ENCODE measurements at regions not wholly inside any gene's neighbourhood (a gene's known extent, or its start where the extent isn't known, plus 50 kb on each side); places are given as distances from the start of the nearest gene placed in this dataset.
"Not testable (repeated sequence)": the region's sequence is repeated elsewhere in the genome, so short reads cannot be mapped to it uniquely, and the experiment has no call there.

- DNase-seq (ENCODE audit: low read depth): peak; percentile 59
Measured at GRCh38 chr13:75178436-75178835, 303.5 kb downstream of the TBC1D4 start.

- peak; percentile 88 for DNase-seq (ENCODE audit: low read depth)
Measured at GRCh38 chr13:75175575-75175974, 306.4 kb downstream of the TBC1D4 start.

GRCh38 chr13:75175097-75175496 is 306.9 kb downstream of the TBC1D4 start:
- DNase-seq (ENCODE audit: low read depth): not testable (repeated sequence)

- peak; percentile 20 for DNase-seq (ENCODE audit: low read depth)
Measured at GRCh38 chr13:75174481-75174880, 307.5 kb downstream of the TBC1D4 start.

- DNase-seq (ENCODE audit: low read depth): peak; percentile 46
Measured at GRCh38 chr13:75173457-75174356, 308.3 kb downstream of the TBC1D4 start.

- no peak for DNase-seq (ENCODE audit: low read depth)
Measured at GRCh38 chr13:75170311-75170710, 311.7 kb downstream of the TBC1D4 start.

DNA sequence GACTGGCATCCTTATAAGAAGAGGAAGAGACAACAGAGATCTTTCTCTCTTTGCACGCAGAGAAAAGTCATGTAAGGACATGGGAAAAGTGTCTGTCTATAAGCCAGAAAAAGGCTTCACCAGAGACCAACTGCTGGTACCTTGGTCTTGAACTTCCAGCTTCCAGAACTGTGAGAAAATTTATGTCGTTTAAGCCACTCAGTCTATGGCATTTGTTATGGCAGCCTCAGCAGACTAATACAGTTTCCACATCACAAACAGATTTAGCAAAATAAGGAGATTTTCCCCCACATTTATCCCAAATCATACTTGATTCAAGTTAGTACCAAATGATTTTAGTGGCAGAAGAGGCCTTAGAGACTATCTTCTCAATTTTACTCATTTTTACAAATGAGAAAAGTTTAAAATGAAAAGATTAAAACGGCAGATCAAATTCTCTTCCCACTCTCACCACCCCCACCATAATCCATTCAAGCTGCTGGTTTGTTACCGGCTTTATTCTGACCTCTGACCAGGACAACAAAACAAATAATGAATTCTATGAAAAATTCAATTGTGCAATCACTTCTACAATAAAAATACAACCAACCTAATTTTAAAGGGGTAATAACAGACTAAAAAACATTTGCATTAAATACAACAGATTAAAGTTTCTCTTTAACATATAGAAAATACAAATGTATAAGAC is 316.3 kb downstream of the TBC1D4 start:
- peak; percentile 26 for DNase-seq (ENCODE audit: low read depth)

- no peak for DNase-seq (ENCODE audit: low read depth)
Measured at GRCh38 chr13:75161804-75162203, 320.2 kb downstream of the TBC1D4 start.

DNA sequence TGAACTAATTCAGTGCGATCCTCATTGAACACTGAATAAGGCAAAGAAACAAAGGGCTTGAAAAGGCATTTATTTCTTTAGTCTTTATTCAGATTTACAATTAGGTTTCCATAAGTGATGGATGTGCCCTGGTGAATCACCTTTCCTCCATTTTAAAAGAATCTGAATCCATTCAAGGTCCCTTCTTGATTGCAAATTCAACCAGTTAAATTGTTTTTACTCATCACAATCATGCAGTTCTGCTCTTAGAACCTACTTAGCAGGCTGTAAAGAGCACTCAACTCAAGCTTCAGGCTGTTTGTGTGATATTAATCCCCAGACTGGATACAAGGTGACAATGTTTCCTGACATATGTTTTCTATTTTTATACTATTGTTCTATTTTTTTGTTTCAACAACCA is 321.0 kb downstream of the TBC1D4 start:
- no peak for DNase-seq (ENCODE audit: low read depth)

GRCh38 chr13:75154331-75154730 is 327.6 kb downstream of the TBC1D4 start:
- no peak for DNase-seq (ENCODE audit: low read depth)

- peak; percentile 36 for DNase-seq (ENCODE audit: low read depth)
Measured at GRCh38 chr13:75153834-75154233, 328.1 kb downstream of the TBC1D4 start.

GRCh38 chr13:75153386-75153785 is 328.6 kb downstream of the TBC1D4 start:
- DNase-seq (ENCODE audit: low read depth): no peak

- peak; percentile 82 for DNase-seq (ENCODE audit: low read depth)
Measured at GRCh38 chr13:75151081-75151643, 330.8 kb downstream of the TBC1D4 start.

DNA sequence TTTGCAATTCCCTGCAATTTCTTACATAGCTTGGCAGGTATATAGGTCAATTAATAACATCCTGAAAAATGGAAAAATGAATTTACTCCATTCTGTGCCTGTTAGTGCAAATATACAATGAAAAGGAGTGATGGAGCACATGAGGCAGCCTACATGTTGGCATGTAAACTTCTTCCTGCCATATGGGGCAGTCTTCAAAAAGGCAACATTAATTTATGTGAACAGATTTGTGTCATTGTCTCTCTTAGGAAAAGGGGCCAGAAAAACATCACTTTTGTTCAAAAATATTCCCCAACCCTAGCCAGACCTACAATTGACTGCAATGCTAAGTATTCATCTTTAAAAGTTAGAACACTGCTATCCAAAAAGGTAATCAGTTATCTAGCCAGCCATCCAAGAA is 332.2 kb downstream of the TBC1D4 start:
- no peak for DNase-seq (ENCODE audit: low read depth)

DNA sequence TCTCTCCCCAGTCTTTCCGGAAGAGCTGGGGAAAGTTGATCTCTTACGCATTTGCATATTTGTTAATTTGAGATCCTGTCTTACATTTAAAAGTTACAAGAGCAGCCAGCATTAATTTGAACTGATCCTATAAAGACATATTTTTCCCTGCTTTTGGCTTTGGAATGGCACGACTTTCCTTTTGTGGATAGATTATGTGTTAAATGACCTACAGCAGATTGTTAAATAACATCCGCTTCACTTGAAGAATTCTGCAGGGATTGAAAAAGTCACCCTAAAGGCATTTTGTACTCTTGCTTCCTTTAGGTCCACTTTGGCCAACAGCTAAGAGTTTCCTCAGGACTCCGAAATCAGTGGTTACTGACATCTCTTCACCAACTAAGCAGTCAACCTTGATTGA is 334.0 kb downstream of the TBC1D4 start:
- no peak for DNase-seq (ENCODE audit: low read depth)

- DNase-seq (ENCODE audit: low read depth): no peak
Measured at GRCh38 chr13:75146436-75146835, 335.5 kb downstream of the TBC1D4 start.

GRCh38 chr13:75145927-75146326 is 336.0 kb downstream of the TBC1D4 start:
- peak; percentile 15 for DNase-seq (ENCODE audit: low read depth)

DNA sequence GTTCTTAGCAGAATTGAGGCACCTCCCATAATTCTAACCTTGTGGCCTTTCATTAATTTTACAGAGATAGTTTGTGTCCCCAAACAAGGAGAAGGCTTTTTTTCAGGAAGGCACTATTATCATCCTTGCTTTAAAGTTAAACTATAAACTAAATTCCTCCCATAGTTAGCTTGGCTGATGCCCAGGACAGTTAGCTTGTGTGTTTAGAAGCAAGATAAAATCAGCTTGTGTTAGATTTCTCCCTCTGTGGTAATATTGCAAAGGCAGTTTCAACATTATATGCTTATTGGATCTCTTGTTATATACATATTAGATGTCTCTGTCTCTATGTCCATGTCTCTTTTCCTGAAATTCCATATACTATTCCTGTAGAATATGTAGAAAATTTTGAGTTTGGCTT is 342.7 kb downstream of the TBC1D4 start:
- peak; percentile 80 for DNase-seq (ENCODE audit: low read depth)

GRCh38 chr13:75137911-75138571 is 343.9 kb downstream of the TBC1D4 start:
- DNase-seq (ENCODE audit: low read depth): no peak

- DNase-seq (ENCODE audit: low read depth): peak; percentile 36
Measured at GRCh38 chr13:75136151-75136550, 345.8 kb downstream of the TBC1D4 start.

DNA sequence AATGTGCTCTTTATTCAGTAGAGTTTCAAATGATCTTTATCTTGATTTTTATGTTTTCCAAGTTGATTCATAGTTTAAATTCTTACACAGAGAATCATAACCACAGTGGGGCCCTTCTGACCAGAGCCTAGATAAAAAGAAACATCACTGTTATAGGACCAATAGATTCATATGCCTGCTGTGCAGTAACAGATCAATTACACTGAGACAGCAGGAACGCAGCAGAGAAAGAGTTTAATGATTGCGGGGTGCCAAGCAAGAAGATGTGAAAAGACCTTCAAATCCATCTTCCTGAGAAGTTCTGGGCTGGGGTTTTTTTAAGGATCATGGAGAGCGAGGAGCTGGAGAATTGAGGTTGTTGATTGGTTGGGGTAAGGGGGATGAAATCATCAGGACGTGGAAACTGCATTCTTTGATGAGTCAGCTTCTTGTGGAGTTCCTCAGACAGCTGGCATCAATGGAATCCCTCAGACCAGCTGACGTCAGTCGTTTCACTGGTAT is 346.6 kb downstream of the TBC1D4 start:
- DNase-seq (ENCODE audit: low read depth): peak; percentile 98

Measured in iris pigment epithelial cell (primary cell).